A549 (cell line): ENCODE measurements at regions not wholly inside any gene's neighbourhood (a gene's known extent, or its start where the extent isn't known, plus 50 kb on each side); places are given as distances from the start of the nearest gene placed in this dataset.

Source experiments
- ATAC-seq, 2 experiments: fragments of 200-7000 bp in 1 of 2; fragments of >200 bp in 1 of 2; cut with Nextera tagmentation in 1 of 2; cut with Tn5 transposase in 1 of 2; 3 replicates each; pipeline versions ENCODE4 v1.8.0 to v1.9.1; 2018 to 2020; ENCODE audit warnings: mild to moderate bottlenecking in 1 of 2, moderate library complexity in 1 of 2
- CTCF ChIA-PET: fragments of 300-600 bp; sonication (Branson Sonifier 250); formaldehyde crosslinking; extraction: SDS; loops from one replicate; lab custom pipeline; 2021; ENCODE audit warnings: antibody characterized with exemption, inconsistent platforms; lab: Yijun Ruan, JAX
- POLR2A ChIA-PET: fragments of 350-600 bp; formaldehyde crosslinking; extraction: SDS; loops from one replicate; lab custom pipeline; 2021; ENCODE audit warnings: antibody characterized with exemption, inconsistent platforms; lab: Yijun Ruan, JAX
- DNase-seq, 2 experiments: peaks; one replicate each; pipeline versions ENCODE4 v3.0.0 to v3.0.0-alpha.2; 2011 to 2016; ENCODE audit warnings: low read depth in 1 of 2, low spot score in 1 of 2
- FAIRE-seq: peaks from 2 replicates; lab custom pipeline; 2011; peaks lifted over from hg19 to GRCh38; lab: Jason Lieb, UNC
- H3K27ac ChIP-seq, 2 experiments: fragments of >200 bp; sonication (Bioruptor Twin); formaldehyde crosslinking; 3 replicates each; pipeline ENCODE4 v1.5.1; 2016 to 2017
- H3K4me1 ChIP-seq: fragments of >200 bp; sonication (Bioruptor Twin); formaldehyde crosslinking; 3 replicates; pipeline ENCODE4 v1.6.1; 2016
- H3K4me2 ChIP-seq: fragments of >200 bp; sonication (Bioruptor Twin); formaldehyde crosslinking; 3 replicates; pipeline ENCODE4 v1.6.1; 2016
- H3K4me3 ChIP-seq: fragments of >200 bp; sonication (Bioruptor Twin); formaldehyde crosslinking; 3 replicates; pipeline ENCODE4 v1.5.1; 2016
- H3K9me3 ChIP-seq: fragments of >200 bp; sonication (Bioruptor Twin); formaldehyde crosslinking; 3 replicates; pipeline ENCODE4 v1.6.1; 2016
- BHLHE40 ChIP-seq: IDR thresholded peaks from 2 replicates; pipeline ENCODE4 v1.6.1; 2012; ENCODE audit warnings: low read depth, low read length, inconsistent platforms
- CBX2 ChIP-seq: fragments of 200-600 bp; sonication (generic); IDR thresholded peaks from 2 replicates; pipeline ENCODE4 v1.6.1; 2016; ENCODE audit warnings: low read depth, mild to moderate bottlenecking, borderline replicate concordance
- CBX8 ChIP-seq: fragments of 200-600 bp; sonication (generic); IDR thresholded peaks from 2 replicates; pipeline ENCODE4 v1.6.1; 2016
- CEBPB ChIP-seq, 2 experiments: fragments of >200 bp in 1 of 2; sonication (Bioruptor Twin) in 1 of 2; formaldehyde crosslinking in 1 of 2; IDR thresholded peaks; 2 replicates each; pipeline ENCODE4 v1.6.1; 2012 to 2016
- EHF ChIP-seq: fragments of 250-450 bp; sonication (Bioruptor Pico); IDR thresholded peaks from 2 replicates; pipeline ENCODE4 v1.5.0; 2020; ENCODE audit warnings: mild to moderate bottlenecking
- EP300 ChIP-seq, 2 experiments: fragments of >200 bp; sonication (Bioruptor Twin); formaldehyde crosslinking; IDR thresholded peaks; 2 replicates in 1 of 2; 3 replicates in 1 of 2; pipeline ENCODE4 v1.6.1; 2016 to 2017
- ESRRA ChIP-seq: fragments of 150-350 bp; IDR thresholded peaks from 2 replicates; pipeline ENCODE4 v1.6.1; 2014; ENCODE audit warnings: mild to moderate bottlenecking, low read length, borderline replicate concordance
- FOSB ChIP-seq: fragments of 250-450 bp; sonication (Bioruptor Pico); IDR thresholded peaks from 2 replicates; pipeline ENCODE4 v1.5.0; 2020; ENCODE audit warnings: mild to moderate bottlenecking, moderate library complexity
- FOXS1 ChIP-seq: fragments of 250-450 bp; sonication (Bioruptor Pico); IDR thresholded peaks from 2 replicates; pipeline ENCODE4 v1.5.0; 2020; ENCODE audit warnings: mild to moderate bottlenecking, moderate library complexity
- HEYL ChIP-seq: fragments of 250-450 bp; sonication (Bioruptor Pico); IDR thresholded peaks from 2 replicates; pipeline ENCODE4 v1.8.0; 2021; ENCODE audit warnings: mild to moderate bottlenecking, moderate library complexity
- HOXA7 ChIP-seq: fragments of 250-450 bp; sonication (Bioruptor Pico); IDR thresholded peaks from 2 replicates; pipeline ENCODE4 v1.5.0; 2020; ENCODE audit warnings: mild to moderate bottlenecking, moderate library complexity
- MAZ ChIP-seq: fragments of 150-350 bp; IDR thresholded peaks from 2 replicates; pipeline ENCODE4 v1.6.1; 2014; ENCODE audit warnings: antibody characterized with exemption, low read depth, low read length, borderline replicate concordance
- MYC ChIP-seq: IDR thresholded peaks from 2 replicates; pipeline ENCODE4 v1.6.1; 2012; ENCODE audit warnings: mild to moderate bottlenecking, inconsistent platforms, low read length, improper control_type of control experiment, borderline replicate concordance
- NPAS2 ChIP-seq: fragments of 250-450 bp; sonication (Bioruptor Pico); IDR thresholded peaks from 2 replicates; pipeline ENCODE4 v1.8.0; 2022; ENCODE audit warnings: mild to moderate bottlenecking, moderate library complexity, borderline replicate concordance
- NR3C1 ChIP-seq: fragments of >200 bp; sonication (Bioruptor Twin); formaldehyde crosslinking; IDR thresholded peaks from 3 replicates; pipeline ENCODE4 v1.6.1; 2017
- PHF8 ChIP-seq: fragments of 200-600 bp; sonication (generic); IDR thresholded peaks from 2 replicates; pipeline ENCODE4 v1.6.1; 2016; ENCODE audit warnings: low read depth, mild to moderate bottlenecking, antibody characterized with exemption, moderate library complexity, borderline replicate concordance
- POLR2A ChIP-seq: IDR thresholded peaks from 2 replicates; pipeline ENCODE4 v1.6.1; 2012; ENCODE audit warnings: mild to moderate bottlenecking, low read length
- POLR2AphosphoS2 ChIP-seq: conservative IDR thresholded peaks from 2 replicates; pipeline ENCODE4 v1.6.1; 2012; ENCODE audit warnings: low read length, improper control_type of control experiment, inconsistent platforms
- RFX5 ChIP-seq: fragments of 450-650 bp; IDR thresholded peaks from 2 replicates; pipeline ENCODE4 v1.7.1; 2014; ENCODE audit warnings: antibody characterized with exemption, mild to moderate bottlenecking, moderate library complexity
- RNF2 ChIP-seq: fragments of 200-600 bp; sonication (generic); IDR thresholded peaks from 2 replicates; pipeline ENCODE4 v1.6.1; 2016; ENCODE audit warnings: low read depth, mild to moderate bottlenecking, antibody characterized with exemption, moderate library complexity, borderline replicate concordance
- SREBF2 ChIP-seq: fragments of 450-650 bp; IDR thresholded peaks from 2 replicates; pipeline ENCODE4 v1.6.1; 2014; ENCODE audit warnings: mild to moderate bottlenecking, moderate library complexity
- TP53 ChIP-seq: fragments of 250-450 bp; sonication (Bioruptor Pico); IDR thresholded peaks from 2 replicates; pipeline ENCODE4 v1.5.0; 2021; ENCODE audit warnings: mild to moderate bottlenecking, moderate library complexity
- USF2 ChIP-seq: fragments of 450-650 bp; IDR thresholded peaks from 2 replicates; pipeline ENCODE4 v1.6.1; 2014; ENCODE audit warnings: antibody characterized with exemption
- ZFP36 ChIP-seq: fragments of 450-650 bp; IDR thresholded peaks from 2 replicates; pipeline ENCODE4 v1.6.1; 2014; ENCODE audit warnings: borderline replicate concordance; ENCODE audit not compliant: partially characterized antibody
- ZNF302 ChIP-seq: fragments of 250-450 bp; sonication (Bioruptor Pico); IDR thresholded peaks from 2 replicates; pipeline ENCODE4 v1.9.0; 2021; ENCODE audit warnings: inconsistent platforms, mild to moderate bottlenecking, moderate library complexity
- WGBS: methylation state at CpG from one replicate; pipeline ENCODE4 v1.1.6; 2017; ENCODE audit errors: missing lambda C conversion rate; 5-methylcytosine and 5-hydroxymethylcytosine counted together
- TF ChIP-seq, protein P1 (sequence below): fragments of >200 bp; sonication (Bioruptor Twin); formaldehyde crosslinking; IDR thresholded peaks from 2 replicates; pipeline ENCODE4 v1.6.1; 2016
- TF ChIP-seq, protein P2 (sequence below): fragments of 250-450 bp; sonication (Bioruptor Pico); IDR thresholded peaks from 2 replicates; pipeline ENCODE4 v1.5.0; 2020; ENCODE audit warnings: low read depth, mild to moderate bottlenecking, moderate library complexity
- TF ChIP-seq, protein P3 (sequence below): IDR thresholded peaks from 2 replicates; pipeline ENCODE4 v1.6.1; 2012; ENCODE audit warnings: low read depth, borderline replicate concordance

- TF ChIP-seq RNF2 = no peak
- TF ChIP-seq EHF (CRISPR knock-in tag) = no peak
- TF ChIP-seq SREBF2 = no peak
- TF ChIP-seq ZFP36 = no peak
Observed at GRCh38 chr10:76779796-76780301, 857.8 kb downstream of the KCNMA1 start (continued).

DNA sequence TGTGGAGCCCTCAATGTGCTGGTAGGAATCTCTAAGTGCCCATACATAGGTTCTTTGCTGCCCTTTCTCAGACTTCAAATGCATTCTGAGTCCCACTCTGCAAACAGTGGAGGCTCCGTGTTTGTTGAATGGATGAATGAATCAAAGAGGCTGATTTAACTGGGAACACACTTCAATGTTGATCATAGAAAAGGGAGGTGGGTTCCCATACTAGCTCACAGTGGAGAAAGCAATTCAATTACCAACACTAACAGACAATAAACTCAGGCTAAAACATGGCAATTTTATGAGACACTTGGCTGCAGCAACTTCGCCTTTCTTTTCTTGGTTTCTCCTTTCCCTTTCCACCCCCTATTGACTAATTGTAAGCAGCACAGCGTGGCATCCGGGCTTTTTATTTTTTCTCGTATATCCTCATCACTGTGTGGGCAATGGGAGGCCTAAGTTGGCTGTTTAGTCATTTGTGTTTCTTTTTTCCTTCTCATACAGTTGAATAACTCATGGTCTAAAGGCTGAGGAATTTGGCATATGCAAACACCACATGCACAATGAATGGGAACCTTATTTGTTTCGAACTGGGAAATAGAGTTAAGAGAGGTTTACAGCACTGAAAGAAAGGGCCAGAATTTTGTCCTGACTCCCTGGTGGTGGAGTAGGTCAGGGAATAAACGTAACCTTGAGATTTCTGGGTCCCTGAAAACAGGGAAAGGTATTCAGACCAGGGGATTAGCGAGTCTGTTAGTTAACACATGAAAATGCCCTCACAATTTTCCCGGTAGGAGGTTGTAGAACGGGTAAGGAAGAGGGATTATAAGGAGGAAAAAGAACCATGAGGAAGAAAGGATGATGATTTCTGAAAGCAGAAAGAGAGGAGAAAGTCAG, 858.5 kb downstream of the KCNMA1 start:
- DNase-seq = no peak
- Histone ChIP-seq H3K4me3 (no peak overlapping the region), H3K27ac (no peak overlapping the region), H3K4me1 (no peaks in the 10 kb centered on the region), H3K4me2 (no peak overlapping the region), H3K9me3 (no peaks in the 10 kb centered on the region; the same call in 2 of the 3 replicates)
- ChIA-PET POLR2A (no interaction called here), CTCF (no interaction called here)
- ATAC-seq = peak in 1 of 2 experiments; percentile 32; a peak in 1 of 6 replicates
- TF ChIP-seq NPAS2 (CRISPR knock-in tag) (no peak), POLR2A (no peak), ESRRA (no peak), POLR2AphosphoS2 (no peak), EHF (CRISPR knock-in tag) (no peak), HOXA7 (CRISPR knock-in tag) (no peak), RNF2 (no peak), NR3C1 (no peak), FOSB (no peak), BHLHE40 (no peak), MYC (no peak), USF2 (no peak), CBX8 (no peak), CEBPB (IDR thresholded peaks at IDR 0.05) (no peak)
- TF ChIP-seq, protein P1, sequence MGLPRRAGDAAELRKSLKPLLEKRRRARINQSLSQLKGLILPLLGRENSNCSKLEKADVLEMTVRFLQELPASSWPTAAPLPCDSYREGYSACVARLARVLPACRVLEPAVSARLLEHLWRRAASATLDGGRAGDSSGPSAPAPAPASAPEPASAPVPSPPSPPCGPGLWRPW = no peak
- no peak for FAIRE-seq
- WGBS = 2% methylated on average over 10 of the region's 10 CpGs

DNA sequence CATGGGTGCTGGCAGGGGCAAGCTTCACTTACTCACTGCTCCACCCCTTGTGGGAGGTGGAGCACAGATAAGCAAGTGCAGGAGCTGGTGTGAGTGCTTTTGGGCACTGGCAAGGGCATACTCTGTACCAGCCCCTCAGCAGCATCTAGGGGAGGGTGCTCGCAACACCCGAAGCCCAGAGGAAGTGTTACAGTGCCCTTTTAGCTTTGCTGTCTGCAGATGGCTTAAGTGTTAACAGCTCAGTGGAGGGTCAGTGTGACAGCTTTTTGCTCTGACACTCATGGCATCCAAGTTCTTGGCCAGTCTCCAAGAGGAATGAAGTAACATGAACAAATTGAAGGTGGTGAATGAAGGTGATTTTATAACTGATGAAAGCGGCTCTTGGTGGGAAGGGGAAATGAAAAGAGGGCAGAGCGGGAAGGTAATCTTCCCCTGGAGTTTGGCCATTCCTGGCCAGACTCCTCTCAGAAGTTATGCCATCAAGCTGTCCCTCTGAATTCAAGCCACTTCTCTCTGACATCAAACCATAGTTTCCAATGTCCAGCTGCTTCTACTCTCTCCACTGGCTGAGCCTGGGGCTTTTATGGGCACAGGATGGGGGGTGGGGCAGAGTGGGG, 862.5 kb downstream of the KCNMA1 start:
- FAIRE-seq (no peak), ATAC-seq (no peak), DNase-seq (no peak)
- POLR2A ChIA-PET = no interaction called here
- 60% methylated on average over 4 of the region's 4 CpGs for WGBS
- Histone ChIP-seq H3K4me1 (no peaks in the 10 kb centered on the region), H3K4me2 (no peak overlapping the region), H3K9me3 (no peaks in the 10 kb centered on the region), H3K27ac (no peak overlapping the region), H3K4me3 (no peak overlapping the region)
- CTCF ChIA-PET = interaction anchor here (0.9 kb wide), 1 partner anchor 26 kb away, joined by 3 read pairs; no protein-coding TSS in a partner anchor
- TF ChIP-seq SREBF2 (no peak), CBX8 (no peak), ESRRA (no peak), EP300 (IDR thresholded peaks at IDR 0.05) (no peak), FOXS1 (no peak), RFX5 (no peak)

DNA sequence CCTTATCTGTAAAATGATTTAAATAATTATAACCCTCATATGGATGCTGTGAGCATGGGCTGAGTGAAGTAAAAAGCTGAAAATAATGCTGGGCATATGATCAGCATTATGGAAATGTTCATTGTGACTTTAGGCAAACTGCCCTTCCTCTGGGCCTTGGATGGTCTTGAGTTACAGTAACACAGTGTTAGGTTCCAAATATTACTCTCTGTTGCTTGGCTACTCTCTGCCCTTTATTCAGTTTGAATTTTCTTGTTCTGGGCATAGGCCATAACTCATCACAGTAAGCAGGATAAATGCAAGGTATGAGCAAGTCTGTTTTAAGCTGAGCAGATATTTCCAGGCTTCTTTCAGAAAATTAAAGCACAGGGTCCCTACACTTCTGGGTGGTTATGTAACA, 868.0 kb downstream of the KCNMA1 start:
- ATAC-seq (no peak), FAIRE-seq (no peak), DNase-seq (no peak)
- Histone ChIP-seq H3K9me3 (no peaks in the 10 kb centered on the region), H3K4me2 (no peak overlapping the region), H3K27ac (no peak overlapping the region), H3K4me1 (no peaks in the 10 kb centered on the region), H3K4me3 (no peak overlapping the region)
- ChIA-PET POLR2A (no interaction called here), CTCF (interaction anchor here (0.9 kb wide), 1 partner anchor 366 kb away, joined by 3 read pairs; no protein-coding TSS in a partner anchor)
- no peak for TF ChIP-seq RFX5
- TF ChIP-seq ZFP36 = no peak
- TF ChIP-seq POLR2A = no peak
- TF ChIP-seq, protein P2, sequence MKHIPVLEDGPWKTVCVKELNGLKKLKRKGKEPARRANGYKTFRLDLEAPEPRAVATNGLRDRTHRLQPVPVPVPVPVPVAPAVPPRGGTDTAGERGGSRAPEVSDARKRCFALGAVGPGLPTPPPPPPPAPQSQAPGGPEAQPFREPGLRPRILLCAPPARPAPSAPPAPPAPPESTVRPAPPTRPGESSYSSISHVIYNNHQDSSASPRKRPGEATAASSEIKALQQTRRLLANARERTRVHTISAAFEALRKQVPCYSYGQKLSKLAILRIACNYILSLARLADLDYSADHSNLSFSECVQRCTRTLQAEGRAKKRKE (CRISPR knock-in tag) = no peak
- TF ChIP-seq PHF8 = no peak
- no peak for TF ChIP-seq ZNF302 (CRISPR knock-in tag)
- no peak for TF ChIP-seq TP53 (CRISPR knock-in tag)
- TF ChIP-seq MAZ = no peak
- TF ChIP-seq CBX2 = no peak
- TF ChIP-seq USF2 = no peak
- no peak for TF ChIP-seq HEYL (CRISPR knock-in tag)
- TF ChIP-seq, protein P3, sequence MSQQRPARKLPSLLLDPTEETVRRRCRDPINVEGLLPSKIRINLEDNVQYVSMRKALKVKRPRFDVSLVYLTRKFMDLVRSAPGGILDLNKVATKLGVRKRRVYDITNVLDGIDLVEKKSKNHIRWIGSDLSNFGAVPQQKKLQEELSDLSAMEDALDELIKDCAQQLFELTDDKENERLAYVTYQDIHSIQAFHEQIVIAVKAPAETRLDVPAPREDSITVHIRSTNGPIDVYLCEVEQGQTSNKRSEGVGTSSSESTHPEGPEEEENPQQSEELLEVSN = no peak
